ENCODE measurements at regions not wholly inside any gene's neighbourhood (a gene's known extent, or its start where the extent isn't known, plus 50 kb on each side); places are given as distances from the start of the nearest gene placed in this dataset.
"Not testable (repeated sequence)": the region's sequence is repeated elsewhere in the genome, so short reads cannot be mapped to it uniquely, and the experiment has no call there.

DNA sequence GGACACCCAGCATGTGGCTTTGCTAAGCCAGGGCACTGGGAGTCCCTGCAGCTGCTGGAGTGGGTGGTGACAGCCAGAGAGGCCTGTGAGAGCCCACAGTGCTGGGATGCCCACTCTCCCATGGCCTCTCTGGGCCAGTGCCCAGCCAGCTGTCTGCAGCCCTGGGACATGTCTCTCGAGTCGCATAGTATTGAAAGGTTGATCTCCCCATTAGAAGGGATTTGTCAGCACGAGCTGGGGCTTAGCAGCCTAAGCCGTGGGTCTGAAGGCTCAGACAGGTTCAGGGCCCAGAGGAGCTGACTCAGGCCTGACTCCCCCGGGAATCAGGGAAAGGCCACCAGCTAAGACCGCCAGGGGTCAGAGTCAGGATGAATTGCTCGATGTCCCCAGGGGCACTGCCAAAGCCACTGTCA lies 53.5 kb downstream of the FOXD2 start:
- no peak for DNase-seq

DNA sequence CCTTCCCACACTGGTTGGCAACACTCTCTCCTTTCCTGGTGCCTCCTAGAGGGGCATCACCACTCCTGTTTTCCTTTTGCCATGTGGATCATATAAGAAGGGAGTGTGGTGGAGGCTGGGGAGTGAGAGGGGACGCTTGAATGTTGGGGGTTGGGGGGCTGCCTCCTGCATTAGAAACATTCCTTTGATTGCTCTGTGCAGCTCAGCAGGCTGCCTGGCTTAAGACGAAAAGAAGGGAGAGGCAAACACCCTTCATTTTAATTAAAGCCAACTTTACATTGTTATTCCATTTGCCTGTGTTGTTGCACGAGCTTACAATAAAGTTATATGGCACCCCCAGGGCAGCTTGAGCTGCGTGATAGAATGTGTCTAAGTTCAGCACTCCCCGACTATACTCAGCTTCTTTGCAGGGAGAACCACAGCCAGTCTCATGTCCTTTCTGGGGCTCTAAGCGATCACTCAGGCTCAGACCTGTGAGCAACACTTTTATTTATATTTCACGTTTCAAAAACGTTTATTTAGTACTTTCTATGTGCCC lies 57.4 kb downstream of the FOXD2 start:
- DNase-seq = no peak

DNA sequence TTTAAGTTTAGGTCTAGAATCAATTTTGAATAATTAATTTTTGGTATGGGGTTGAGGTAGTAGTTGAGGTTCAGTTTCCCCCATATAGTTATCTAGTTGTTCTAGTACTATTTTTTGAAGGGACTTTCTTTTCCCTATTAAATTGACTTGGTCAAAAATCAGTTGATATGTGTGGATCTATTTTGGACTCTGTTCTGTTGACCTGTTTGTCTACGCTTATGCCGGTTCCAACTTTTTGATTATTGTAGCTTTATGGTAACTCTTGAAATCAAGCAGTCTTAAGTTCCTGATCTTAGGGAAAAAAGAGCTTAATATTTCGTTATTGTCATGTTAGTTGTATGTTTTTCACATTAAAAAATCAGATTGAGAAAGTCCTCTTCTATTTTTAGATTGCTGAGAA lies 60.7 kb downstream of the FOXD2 start:
- DNase-seq = no peak

DNA sequence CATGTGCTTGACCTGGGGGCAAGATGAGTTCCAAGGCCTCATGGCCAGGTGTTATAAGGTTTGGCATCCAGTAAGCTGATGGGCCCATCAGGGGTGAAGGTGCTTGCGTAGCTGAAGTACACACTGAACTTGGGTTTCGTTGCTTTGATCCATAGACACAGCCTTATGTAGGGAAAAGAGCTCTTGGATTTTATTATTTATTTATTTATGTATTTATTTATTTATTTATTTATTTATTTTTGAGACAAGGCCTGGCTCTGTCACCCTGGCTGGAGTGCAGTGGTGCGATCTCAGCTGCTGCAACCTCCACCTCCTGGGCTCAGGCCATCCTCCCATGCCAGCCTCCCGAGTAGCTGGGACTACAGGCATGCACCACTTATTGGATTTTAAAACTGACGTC lies 63.2 kb downstream of the FOXD2 start:
- DNase-seq = no peak

DNA sequence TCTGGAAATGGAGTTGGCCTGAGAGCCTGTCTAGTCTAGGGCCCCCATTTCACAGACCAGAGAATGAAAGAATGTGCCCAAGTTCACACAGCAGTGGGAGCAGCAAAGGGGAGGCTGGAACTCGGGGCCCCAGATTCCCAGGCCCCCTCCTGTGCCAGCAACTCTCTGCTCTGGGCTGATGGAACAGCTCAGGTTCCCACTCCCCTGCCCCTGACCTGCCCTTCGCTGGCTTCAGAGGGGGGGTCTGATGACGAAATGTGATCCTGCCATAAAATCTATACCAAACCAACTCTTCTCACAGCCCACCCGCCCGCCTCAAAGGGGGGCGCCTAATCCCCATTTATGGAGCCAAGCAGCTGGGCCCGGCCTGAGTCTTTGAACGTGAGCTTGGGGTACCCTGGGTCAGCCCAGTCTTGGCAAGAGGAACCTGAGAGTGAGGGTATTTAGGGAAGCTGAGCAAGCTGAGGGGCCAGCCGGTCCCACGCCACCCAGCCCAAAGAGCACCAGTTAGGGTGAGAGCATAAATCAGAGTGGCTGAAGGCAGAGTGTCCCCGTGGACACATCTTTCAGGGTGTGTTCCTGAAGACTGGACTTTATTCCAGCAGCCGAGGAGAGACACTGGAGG lies 65.0 kb downstream of the FOXD2 start:
- DNase-seq = no peak

DNA sequence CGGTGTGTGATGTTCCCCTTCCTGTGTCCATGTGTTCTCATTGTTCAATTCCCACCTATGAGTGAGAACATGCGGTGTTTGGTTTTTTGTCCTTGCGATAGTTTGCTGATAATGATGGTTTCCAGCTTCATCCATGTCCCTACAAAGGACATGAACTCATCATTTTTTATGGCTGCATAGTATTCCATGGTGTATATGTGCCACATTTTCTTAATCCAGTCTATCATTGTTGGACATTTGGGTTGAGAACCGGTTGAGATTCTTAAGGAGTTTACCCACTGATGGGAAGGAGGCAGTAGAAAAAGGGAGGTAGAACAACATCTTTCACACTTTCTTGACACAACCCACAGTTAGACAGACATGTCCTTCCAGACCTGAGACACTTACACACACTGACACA lies 67.0 kb downstream of the FOXD2 start:
- DNase-seq = not testable (repeated sequence)

DNA sequence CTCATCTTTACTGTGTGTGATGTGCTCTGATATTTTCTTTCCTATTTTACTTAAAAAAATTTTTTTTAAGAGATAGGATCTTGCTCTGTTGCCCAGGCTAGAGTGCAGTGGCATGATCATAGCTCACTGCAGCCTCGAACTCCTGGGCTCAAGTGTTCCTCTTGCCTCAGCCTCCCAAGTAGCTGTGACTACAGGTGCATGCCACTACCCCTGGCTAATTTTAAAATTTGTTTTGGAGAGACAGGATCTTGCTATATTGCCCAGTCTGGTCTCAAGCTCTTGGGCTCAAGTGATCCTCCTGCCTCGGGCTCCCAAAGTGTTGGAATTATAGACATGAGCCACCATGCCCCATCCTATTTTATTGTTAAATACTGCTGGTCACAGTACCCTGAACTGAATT lies 67.4 kb downstream of the FOXD2 start:
- DNase-seq = no peak

DNA sequence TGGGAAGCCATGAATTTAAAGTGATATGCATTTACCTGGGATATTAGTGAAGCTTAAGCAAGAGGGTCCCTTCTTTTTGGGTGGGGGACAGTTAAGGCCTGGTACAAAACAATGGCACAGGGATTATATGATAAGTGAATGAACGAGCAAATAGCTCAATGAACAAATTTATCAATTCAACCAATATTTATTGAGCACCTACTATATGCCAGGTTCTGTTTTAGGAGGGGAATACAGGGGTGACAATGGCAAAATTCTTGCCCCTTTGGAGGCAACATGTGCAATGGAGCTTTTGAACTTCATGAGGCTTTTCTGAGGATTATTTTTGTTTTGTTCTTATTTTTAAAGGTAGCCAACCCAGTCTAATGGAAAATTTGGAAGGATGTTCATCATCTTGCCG lies 68.2 kb downstream of the FOXD2 start:
- DNase-seq = no peak

DNA sequence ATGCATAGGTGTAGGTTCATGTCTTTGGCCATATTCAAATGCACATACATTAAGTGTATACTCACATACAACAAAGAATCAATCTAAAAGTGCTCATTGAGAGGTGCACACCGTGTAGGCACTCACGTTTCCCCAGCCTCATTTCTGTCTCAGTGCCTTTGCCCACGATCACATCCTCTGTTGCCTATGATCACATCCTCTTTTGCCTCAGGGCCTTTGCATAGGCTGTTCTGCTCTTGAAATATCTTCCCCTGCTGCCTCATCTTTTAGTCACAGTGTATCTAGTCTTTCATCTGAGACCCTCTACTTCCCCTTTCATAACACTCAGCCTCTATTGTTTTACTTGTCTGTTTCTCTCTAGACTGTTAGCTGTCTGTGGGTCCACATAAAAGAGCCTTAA lies 69.3 kb downstream of the FOXD2 start:
- no peak for DNase-seq

DNA sequence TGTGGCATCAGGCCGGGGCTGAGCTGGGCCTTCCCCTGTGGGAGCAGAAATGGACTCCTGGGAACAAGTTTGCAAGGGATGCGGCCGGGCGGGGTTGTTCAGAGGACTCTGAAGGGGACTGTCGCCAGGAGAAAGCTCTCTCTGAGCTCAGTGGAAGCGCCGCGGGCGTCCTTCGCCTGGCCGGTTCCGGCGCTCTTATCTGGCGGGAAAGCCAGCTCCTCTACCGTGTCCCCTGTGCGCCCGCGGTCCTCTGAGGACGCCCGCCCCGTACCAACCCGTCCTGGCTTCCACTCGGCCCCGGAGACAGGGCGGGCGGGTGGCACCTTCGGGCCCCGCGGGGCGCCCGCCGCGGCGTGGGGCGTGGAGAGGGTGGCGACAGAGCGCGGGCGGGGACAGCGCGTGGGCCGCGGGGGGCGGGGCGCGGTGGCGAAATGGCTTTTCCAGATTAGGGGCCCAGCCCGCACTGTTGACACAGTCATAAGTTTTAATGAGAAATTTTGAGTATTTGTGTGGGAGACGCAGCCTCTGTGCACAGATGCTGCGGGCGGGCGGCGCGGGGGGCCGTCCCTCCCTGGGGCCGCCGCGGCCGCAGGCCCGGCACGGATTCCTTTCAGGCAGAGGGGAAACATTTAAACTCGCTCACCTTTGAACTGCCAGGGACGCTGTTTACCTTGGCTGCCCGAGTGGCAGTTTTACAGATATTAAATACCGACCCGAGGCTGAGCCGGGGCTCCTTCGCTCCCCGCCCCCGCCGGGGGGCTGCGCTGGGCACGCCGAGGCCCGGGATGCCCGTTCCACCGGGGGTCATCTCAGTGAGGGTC lies 70.2 kb downstream of the FOXD2 start:
- DNase-seq = no peak

DNA sequence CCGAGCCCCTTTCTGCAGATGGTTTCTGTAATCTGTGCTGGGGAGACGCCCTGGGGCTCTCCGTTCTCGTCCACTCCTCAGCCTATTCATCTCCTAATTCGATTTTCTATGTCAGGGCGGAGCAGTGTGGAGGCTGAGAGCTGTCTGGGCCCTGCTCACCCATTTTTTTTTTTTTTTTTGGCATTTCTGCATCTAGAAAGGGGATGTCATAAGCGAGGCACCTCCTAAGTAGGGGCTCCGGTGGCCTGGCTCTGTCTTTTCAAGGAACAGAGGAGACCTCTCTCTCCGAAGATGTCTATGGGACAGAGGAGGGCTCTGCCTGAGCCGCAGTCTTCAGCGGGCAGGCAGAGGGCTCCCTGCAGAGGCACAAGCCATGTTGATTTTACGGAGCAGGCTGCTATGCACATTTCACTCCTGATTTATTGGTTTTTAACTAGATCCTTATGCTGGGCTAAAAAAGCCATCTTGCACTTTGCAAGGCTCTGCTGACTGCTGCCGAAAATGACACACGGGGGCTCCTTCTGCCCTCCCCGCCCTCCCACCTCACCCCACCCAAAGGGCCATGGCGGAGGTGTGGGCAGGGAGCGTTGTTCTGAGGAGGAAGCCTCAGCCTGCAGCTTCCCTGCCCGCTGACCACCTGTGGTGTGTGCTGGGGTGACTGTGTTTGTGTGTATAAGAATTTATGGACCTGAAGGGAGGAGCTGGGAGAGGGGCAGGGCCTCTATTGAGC lies 71.0 kb downstream of the FOXD2 start:
- no peak for DNase-seq

DNA sequence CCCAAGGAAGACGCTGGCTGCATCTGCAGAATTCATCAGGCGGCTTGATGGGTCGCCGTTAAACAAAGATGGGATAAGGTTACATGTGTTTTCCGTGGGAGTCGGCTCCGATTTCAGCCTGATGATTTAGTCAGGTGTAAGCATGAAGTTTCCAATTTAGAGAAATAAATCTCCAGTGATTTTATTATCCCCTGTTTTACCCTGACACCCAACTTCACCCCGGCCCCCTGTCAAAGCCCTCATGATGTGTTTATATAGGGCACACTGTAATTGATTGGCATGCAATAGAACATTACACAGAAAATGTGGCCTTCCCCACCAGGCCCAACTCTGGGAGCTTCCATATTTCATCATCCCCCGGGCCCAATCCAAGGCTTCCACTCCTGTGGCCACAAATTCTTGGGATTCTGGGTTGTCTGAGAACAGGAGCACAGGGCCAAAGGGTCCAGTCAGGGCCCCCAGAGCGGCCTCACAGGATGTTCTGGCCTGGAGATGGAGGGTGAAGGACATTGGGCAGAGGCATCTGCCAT lies 72.5 kb downstream of the FOXD2 start:
- no peak for DNase-seq

DNA sequence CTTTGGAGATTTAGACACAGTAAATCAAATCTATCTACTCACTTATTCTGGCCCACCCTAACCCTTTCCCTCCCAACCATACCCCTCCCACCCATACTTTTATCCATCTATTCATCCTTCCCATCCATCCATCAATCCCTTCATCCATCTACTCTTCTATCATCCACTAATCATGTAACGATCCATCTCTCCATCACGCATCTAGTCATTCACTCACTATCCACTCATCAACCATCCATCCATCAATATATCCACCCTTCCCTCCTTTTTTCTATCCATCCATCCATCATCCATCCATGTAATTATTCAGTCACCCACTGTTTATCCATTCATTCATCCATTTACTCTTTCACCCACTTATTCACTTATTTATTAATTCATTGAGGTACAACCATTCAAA lies 74.0 kb downstream of the FOXD2 start:
- no peak for DNase-seq

DNA sequence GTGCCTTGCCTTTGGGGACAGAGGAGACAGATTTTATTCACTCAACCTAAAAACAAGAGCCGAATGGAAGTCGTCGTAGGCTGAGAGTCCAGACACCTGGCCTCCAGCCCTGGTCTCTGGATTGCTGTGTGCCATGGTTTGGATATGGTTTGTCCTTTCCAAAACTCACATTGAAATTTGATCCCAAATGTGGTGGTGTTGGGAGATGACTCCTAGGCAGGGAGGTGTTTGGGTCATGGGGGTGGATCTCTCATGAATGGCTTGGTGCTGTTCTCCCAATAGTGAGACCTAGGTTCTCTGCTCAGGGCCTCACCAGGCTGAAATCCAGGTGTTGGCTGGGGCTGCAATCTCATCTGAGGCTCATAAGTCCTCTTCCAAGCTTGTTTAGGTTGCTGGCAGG lies 75.5 kb downstream of the FOXD2 start:
- no peak for DNase-seq

DNA sequence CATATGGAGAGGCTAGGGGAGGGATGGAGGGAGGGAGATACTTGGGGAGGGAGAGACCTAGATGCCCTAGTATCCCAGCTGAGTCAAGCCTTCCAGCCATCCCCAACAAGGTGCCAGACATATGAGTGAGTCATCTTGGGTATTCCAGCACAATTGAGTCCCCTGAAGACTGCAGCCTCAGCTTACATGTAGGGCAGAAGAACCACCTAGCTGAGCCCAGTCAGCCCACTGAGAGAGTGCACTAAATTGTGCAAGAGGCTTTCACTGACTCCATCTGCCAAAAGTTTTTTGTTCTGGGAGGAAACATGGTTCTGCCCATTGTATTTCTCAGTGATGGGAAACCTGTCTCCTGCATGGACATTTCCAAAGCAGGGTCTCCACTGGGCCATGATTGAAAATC lies 76.4 kb downstream of the FOXD2 start:
- no peak for DNase-seq

DNA sequence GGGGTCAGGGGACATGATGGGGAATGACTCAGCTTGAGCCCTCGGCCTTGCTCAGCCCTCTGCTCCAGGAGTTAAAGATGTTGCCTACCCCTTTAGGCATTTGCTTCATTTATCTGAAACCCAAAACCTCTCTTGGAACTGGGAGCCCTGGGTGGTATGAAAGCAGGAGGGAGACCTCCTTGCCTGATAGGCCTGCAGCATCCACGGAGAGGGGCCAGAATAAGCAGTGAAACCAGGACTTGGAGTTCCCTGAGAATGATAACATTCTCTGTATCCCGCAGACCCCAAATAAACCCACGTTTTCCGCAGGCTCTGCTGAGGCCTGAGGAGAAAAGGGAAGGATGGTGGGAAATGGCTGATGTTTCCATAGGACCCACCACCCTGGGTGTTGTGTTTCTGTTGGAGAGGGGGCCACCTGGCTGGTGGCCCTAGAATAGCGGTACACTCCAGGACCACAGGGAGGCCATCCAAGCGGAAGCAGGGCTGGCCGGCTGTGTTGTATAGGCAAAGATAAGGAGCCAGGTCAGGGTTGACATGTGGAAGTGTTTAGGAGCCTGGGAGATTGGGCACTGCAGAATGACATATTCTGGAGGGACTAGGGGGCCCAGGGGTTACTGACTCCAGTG lies 77.4 kb downstream of the FOXD2 start:
- DNase-seq = no peak

DNA sequence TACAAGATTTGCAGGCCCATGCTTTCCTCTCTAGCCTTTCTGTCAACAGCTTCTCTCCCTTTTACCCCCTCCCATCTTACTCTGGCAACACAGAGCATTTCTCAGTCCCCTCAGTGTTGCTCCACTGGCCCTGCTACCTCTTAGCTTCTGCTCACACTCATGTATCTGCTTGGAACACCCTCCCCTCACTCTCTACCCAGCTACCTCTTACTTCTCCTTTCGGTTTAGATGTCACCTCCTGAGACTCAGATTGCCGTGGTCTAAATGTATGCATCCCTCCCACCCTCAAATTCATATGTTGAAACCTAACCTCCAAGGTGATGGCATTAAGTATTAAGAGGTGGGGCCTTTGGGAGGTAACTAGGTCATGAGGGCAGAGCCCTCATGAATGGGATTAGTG lies 80.1 kb downstream of the FOXD2 start:
- DNase-seq = no peak

DNA sequence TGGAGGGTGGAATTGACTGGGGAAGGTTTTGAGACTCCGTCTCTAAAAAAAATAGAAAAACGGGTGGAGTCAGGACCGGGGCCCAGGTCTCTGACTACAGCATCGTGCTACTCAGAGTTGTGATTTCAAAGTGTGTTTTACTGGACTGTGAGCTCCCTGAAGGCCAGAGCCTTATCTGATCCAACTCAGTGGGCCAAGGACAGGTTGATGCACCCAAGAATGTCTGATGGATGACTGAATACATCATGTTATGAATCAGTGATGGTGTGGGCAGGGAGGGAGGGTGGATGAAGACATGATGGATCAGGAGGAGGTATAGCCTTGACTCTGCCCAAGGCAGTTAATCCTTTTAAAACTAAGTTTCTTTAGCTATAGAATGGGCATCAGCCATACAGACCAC lies 81.6 kb downstream of the FOXD2 start:
- no peak for DNase-seq

DNA sequence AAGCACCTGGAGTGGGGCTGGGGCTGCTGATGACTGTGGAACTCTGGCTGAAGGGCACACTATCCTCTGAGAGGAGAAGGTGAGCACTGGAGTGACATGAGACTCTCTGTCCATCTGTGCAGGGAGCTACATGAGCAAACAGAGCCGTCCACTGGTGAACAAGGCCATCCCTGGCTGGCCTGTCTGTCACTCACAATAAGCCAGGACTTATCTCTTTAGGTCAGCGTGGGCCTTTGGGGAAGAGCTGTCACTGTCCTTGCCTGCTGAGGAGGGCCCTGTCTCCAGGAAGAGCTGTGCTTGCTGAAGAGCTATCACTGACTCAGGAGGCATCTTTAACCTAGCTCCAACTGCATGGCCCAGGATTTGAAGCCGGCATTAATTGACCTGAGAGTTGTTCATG lies 82.1 kb downstream of the FOXD2 start:
- DNase-seq = no peak

DNA sequence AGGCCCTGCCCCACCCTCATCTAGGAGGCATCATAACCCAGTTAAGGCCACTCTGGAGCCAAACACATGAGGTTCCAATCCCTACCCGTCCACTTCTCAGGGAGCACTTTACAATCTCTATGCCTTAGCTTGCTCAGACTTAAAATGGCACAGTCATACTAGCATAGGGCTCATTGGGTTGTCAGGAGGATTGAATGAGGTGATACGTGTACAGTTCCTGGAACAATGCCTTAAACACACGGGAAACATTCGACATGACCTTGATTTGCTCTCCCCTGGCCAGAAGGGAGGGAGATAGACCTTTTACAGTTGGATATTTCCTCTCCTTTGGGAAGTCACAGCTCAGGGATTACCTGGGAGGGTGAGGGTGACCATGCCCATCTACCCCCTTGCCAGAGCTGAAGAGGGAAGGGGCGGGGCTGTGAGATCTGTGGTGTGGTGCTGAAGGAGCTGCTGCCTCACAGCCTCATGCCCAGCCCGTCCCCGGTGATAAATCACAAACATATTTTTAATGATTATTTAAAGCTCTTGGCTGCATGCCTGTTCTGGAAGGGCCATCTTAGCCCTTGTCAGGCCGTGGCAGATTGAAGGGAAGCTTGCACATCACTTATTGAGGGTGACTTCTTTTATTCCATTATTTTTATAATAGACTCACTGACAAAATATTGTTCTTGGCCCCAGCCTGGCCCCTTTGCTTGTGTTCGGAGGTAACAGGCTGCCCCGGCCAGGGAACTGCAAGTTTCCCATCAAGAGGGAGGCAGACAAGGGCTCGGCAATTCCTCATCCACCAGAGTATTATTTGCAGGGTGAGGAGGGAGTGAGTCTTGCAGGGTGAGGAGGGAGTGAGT lies 83.4 kb downstream of the FOXD2 start:
- DNase-seq = no peak

DNA sequence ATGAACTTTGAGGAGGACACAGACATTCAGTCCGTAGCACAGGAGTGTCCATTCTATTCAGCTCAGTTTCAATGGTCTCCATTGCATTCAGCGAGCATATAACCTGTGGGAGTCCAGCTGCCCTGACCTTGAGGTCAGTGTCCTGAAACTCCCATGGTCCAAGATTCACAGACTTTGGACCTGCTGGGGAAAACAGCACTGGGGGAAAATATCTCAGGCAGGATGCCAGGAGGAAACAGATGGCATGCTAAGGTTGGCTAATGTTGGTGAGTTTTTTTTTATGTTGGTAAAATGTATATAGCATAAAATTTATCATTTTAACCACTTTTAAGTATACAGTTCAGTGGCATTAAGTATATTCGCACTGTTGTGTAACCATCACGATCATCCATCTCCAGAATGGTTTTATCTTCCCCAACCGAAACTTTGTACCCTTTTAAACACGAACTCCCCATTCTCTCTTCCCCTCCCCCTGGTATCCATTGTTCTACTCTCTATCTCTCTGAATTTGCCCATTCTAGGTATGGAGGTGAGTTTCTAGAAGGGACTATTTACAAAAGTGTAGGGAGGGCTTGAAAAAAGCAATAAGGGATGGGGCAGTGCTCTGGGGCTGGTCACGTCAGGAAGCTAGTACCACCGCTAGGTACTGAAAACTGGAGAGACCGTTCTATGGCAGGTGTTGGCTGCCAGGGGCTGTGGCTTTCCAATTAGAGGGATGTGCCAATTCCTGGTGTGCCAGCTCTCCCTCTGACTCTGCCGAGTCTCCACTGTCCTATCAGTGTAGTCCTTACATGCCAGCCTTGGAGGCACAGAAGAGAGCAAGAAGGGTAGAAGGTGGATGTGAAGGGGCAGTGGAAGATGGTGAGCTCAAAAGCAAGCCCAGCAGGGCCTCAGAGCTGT lies 85.3 kb downstream of the FOXD2 start:
- no peak for DNase-seq
